Upper lobe of left lung (tissue), 4 donors: ENCODE measurements at regions not wholly inside any gene's neighbourhood (a gene's known extent, or its start where the extent isn't known, plus 50 kb on each side); places are given as distances from the start of the nearest gene placed in this dataset.

Experiments
- EP300 ChIP-seq, 4 donors: sonication (generic); formaldehyde crosslinking; IDR thresholded peaks; one replicate each; pipeline ENCODE4 v1.5.1; 2017; ENCODE audit warnings: antibody characterized with exemption in 4 of 4, control low read depth in 2 of 4
- POLR2A ChIP-seq, 4 donors: fragments of 450-650 bp; IDR thresholded peaks; one replicate each; pipeline ENCODE4 v1.5.1; 2016 to 2017; ENCODE audit warnings: antibody characterized with exemption in 4 of 4, mild to moderate bottlenecking in 2 of 4
- POLR2AphosphoS5 ChIP-seq, 2 donors: sonication (generic); formaldehyde crosslinking; IDR thresholded peaks; one replicate each; pipeline ENCODE4 v1.5.1; 2017; ENCODE audit warnings: antibody characterized with exemption in 2 of 2
- TF ChIP-seq, protein P1 (sequence below), 6 experiments: fragments of 450-650 bp in 4 of 6; fragments of 200-600 bp in 2 of 6; sonication (generic) in 2 of 6; IDR thresholded peaks; one replicate each; pipeline ENCODE4 v1.5.1; 2016 to 2019; ENCODE audit warnings: antibody characterized with exemption in 6 of 6

DNA sequence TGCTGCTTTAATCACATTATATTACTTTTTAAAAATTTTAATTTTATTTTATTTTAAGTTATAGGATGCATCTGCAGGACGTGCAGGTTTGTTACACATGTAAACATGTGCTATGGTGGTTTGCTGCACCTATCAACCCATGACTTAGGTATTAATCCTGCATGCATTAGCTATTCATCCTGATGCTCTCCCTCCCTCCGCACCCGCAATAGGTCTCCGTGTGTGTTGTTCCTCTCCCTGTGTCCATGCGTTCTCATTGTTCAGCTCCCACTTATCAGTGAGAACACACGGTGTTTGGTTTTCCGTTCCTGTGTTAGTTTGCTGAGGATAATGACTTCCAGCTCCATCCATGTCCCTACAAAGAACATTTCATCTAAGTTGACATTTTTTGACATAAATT, 283.2 kb downstream of the CYRIA start:
- TF ChIP-seq POLR2AphosphoS5 (IDR thresholded peaks at IDR 0.05), result no peak
- TF ChIP-seq, protein P1, sequence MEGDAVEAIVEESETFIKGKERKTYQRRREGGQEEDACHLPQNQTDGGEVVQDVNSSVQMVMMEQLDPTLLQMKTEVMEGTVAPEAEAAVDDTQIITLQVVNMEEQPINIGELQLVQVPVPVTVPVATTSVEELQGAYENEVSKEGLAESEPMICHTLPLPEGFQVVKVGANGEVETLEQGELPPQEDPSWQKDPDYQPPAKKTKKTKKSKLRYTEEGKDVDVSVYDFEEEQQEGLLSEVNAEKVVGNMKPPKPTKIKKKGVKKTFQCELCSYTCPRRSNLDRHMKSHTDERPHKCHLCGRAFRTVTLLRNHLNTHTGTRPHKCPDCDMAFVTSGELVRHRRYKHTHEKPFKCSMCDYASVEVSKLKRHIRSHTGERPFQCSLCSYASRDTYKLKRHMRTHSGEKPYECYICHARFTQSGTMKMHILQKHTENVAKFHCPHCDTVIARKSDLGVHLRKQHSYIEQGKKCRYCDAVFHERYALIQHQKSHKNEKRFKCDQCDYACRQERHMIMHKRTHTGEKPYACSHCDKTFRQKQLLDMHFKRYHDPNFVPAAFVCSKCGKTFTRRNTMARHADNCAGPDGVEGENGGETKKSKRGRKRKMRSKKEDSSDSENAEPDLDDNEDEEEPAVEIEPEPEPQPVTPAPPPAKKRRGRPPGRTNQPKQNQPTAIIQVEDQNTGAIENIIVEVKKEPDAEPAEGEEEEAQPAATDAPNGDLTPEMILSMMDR (IDR thresholded peaks at IDR 0.05), result no peak
- no peak for TF ChIP-seq POLR2A (IDR thresholded peaks at IDR 0.05)
- TF ChIP-seq EP300 (IDR thresholded peaks at IDR 0.05), result no peak
